HG03460 (cell line): ENCODE measurements at regions not wholly inside any gene's neighbourhood (a gene's known extent, or its start where the extent isn't known, plus 50 kb on each side); places are given as distances from the start of the nearest gene placed in this dataset.
"Not testable (repeated sequence)": the region's sequence is repeated elsewhere in the genome, so short reads cannot be mapped to it uniquely, and the experiment has no call there.

Experiments used
- ATAC-seq: cut with Tn5 transposase; IDR thresholded peaks from one replicate; pipeline ENCODE4 v1.9.1; 2021; ENCODE audit not compliant: unreplicated experiment

- ATAC-seq, result no peak
Measured at GRCh38 chr7:17083392-17084165, 201.8 kb upstream of the AGR3 start.

GRCh38 chr7:17084166-17084475, 202.3 kb upstream of the AGR3 start:
- ATAC-seq, result no peak

GRCh38 chr7:17085186-17085585, 203.4 kb upstream of the AGR3 start:
- no peak for ATAC-seq

- no peak for ATAC-seq
Measured at GRCh38 chr7:17086403-17086802, 204.6 kb upstream of the AGR3 start.

GRCh38 chr7:17090751-17091150, 207.7 kb upstream of the AHR start:
- ATAC-seq, result no peak

- ATAC-seq, result no peak
Measured at GRCh38 chr7:17093461-17093860, 205.0 kb upstream of the AHR start.

GRCh38 chr7:17094963-17095574, 203.4 kb upstream of the AHR start:
- no peak for ATAC-seq

- ATAC-seq, result no peak
Measured at GRCh38 chr7:17095931-17096330, 202.5 kb upstream of the AHR start.

GRCh38 chr7:17097668-17098297, 200.7 kb upstream of the AHR start:
- ATAC-seq, result no peak

- no peak for ATAC-seq
Measured at GRCh38 chr7:17098515-17098914, 199.9 kb upstream of the AHR start.

- no peak for ATAC-seq
Measured at GRCh38 chr7:17099083-17099973, 199.1 kb upstream of the AHR start.

GRCh38 chr7:17099974-17100509, 198.4 kb upstream of the AHR start:
- ATAC-seq, result not testable (repeated sequence)

GRCh38 chr7:17101207-17101696, 197.2 kb upstream of the AHR start:
- no peak for ATAC-seq

GRCh38 chr7:17103170-17103569, 195.3 kb upstream of the AHR start:
- ATAC-seq, result no peak

GRCh38 chr7:17103984-17104383, 194.5 kb upstream of the AHR start:
- ATAC-seq, result no peak

GRCh38 chr7:17104419-17104818, 194.0 kb upstream of the AHR start:
- ATAC-seq, result no peak

- no peak for ATAC-seq
Measured at GRCh38 chr7:17105701-17106100, 192.8 kb upstream of the AHR start.

- ATAC-seq, result no peak
Measured at GRCh38 chr7:17108049-17108584, 190.3 kb upstream of the AHR start.

GRCh38 chr7:17109020-17109419, 189.4 kb upstream of the AHR start:
- no peak for ATAC-seq

- ATAC-seq, result not testable (repeated sequence)
Measured at GRCh38 chr7:17113770-17114169, 184.7 kb upstream of the AHR start.

GRCh38 chr7:17118412-17118811, 180.0 kb upstream of the AHR start:
- ATAC-seq, result no peak
